Inflammatory macrophage treated with lipopolysaccharide for 1 hour (primary cell): ENCODE measurements at regions not wholly inside any gene's neighbourhood (a gene's known extent, or its start where the extent isn't known, plus 50 kb on each side); places are given as distances from the start of the nearest gene placed in this dataset.

Source experiments
- DNase-seq, 2 donors: peaks; one replicate each; pipeline ENCODE4 v3.0.0-alpha.2; 2020 to 2022

DNA sequence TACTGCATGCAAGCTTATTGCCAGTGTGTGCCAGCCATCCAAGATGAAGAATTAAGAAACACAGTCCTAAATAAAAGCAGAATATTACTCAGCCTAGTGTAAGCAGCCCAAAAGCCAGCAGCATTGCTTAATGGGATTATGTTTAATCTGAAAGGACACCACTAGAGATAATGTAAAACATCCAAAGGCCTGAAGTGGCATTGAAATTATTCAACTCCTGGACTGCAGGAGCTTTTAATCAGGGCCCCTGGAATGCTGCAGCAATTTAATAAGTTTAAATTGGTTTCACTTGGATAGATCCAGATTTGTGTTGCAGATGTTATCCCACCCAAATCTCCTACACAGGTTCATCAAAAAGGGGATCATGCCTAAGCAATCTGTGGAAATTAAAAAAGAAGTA is 193.0 kb downstream of the C12orf50 start:
- no peak for DNase-seq

DNA sequence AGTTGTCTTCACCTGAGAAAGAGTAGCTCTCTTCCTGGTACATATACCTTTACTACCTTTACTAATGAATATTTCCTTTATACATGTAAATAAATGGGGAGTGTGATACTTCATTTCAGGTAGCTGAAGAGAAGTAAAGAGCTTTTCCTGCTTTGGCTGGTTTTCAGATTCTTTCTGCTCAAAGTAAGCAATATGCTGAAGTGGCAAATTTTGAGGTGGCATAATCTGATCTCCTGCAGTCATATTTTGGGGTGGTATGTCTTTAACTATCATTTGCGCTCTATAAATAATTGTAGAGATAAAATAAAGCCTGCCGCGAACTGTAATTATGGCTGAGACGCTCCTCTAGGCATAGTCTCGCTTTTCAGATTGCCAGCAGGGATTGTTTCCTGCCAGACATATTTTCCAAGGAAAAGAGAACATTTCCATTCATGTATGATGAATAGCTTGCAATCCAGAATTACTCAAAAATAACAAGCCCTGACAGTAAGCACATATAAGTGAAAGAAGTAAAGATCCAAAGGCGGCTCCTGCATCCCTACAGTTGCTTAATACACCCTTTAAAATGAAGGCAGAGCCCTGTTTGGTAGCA is 200.7 kb downstream of the C12orf50 start:
- no peak for DNase-seq

DNA sequence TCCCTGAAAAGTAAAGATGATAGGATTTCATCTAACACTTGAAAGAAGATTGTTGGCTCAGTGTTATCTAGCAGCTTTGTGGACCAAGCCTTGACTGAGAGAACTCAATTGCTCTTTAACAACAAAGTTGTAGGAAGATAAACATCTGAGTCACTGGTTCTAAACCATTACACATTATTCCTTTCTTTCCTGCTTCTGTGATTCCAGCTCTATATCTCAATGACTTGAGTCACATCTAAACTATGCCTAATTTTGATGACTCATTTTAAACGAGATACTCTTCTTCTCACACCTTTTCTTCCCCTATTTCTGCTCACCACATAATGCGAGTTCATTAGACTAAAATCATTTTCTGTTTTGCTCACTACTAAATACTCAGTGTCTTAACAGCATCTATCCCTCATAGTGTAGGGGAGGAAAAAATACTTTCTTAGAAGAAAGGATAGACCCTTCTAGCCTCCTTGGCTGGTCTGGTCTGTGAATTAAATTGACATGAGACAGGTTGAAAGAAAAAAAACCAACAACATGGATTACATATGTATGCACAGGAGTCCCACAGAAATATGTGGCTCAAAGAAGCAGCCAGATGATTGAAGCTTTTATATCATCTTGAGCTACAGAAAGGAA is 201.4 kb downstream of the C12orf50 start:
- no peak for DNase-seq

DNA sequence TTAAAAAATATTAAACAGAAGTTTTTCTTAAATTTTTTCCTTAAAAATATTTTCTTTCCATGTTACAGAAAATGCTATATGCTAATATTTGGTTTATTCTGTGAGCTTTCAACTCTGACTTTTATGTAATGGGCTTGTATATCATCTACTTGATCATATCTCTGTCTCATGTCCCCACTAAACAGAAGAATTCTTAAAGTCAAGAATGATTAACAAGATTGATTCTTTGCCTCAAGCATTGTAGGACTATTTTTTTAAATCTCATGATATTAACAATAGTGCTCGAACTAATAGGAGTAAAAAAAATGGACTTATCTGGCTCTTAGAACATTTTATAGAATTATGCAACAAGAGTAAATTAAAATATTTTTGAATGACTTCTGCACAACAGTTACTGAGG is 206.3 kb downstream of the C12orf50 start:
- no peak for DNase-seq

DNA sequence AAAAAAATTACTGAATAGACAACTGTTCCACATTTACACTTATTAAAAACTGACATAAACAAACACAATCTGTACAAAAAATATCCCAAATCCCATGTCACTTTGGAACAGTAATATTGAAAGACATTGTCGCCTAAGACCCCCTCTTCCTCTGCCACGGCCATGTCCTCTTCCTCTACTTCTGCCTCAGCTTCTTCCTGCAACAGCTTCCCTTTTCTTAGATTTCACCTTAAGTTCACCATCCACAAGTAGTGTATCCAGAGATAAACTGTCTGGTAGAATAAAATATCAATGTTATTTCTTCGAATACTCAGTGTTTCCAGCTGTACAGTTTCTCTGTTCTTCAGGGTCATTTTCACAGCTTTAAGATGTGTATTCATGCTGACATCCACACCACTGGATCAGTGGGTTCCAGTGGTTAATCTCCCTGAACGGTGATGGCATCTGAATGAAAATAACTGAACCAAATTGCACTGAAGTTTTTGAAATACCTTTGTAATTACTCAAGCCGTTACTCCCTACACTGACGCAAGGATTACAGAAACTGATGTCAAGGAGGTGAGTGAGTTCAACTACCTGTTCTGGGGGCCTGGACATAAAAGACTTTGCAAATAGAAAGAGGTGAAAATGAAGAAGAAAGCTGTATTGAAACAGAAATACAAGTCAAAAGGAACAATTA is 208.5 kb downstream of the C12orf50 start:
- no peak for DNase-seq

DNA sequence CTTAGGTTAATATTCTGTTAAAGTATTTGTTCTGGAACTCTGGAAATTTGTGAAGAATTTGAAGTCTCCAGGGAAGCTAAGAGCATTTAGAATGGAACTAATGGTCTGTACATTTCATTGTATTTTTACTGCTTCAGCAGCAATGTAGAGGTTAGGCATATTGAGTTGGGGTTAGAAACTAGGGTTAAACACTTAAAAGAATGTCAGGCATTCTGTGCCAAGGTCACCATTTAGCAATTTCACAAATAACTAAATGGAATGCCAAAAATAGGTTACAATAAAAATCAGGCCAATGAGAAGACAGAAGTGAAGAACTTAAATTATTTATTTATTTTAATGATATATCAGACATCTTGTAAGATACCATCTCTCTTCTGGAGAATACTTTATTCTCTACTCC is 210.8 kb downstream of the C12orf50 start:
- DNase-seq = no peak

DNA sequence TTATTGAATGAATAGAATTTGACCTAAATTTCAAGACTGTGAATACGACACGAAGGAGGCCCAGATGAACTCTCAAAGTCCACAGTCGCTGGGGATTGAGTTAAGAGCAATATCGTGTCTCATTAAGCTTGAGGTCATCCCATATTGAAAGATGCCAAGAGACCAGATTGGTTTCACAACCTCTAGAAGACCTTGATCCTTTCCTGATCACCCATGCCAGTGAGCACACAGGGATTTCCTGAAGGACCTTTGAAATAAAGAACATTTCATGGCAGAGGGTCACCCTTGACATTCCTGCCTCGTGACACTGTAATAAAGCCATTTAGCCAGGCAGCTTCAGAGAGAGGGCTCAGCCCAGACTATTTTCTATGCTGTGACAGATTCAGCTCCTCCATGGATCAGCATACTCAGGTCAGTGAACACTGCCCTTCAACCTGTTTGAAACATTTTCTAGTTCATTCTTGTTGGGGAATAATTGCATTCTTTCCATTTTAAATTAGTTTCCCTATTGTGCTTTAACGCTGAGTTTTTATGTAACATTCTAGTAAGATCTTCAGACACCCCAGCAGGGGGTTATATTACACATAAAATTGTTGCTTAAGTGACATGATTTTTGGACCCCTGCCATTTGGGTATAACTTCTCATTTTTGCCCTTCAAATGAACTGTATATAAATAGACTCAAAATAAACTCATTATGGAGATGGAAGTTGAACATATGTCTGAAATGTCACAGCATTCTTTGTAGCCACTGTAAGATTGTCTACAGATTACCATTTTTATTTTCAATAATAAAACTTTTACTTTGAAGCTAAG is 213.2 kb downstream of the C12orf50 start:
- DNase-seq = no peak

DNA sequence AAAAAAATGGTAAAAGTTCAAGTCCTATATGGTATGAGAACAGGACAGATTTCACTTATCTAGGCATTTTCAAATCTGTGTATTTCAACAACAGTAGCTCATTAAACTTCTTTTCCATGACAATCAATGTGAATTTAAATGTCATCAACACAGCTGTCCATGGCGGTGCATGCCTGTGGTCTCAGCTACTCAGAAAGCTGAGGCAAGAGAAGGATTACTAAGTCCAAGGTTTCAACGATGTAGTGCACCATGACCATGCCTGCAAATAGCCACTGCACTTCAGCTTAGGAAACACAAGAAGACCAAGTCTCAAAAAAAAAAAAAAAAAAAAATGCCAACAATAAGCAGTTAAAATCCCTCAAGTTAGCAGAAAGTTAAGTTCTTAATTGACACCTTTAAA is 214.6 kb downstream of the C12orf50 start:
- no peak for DNase-seq

DNA sequence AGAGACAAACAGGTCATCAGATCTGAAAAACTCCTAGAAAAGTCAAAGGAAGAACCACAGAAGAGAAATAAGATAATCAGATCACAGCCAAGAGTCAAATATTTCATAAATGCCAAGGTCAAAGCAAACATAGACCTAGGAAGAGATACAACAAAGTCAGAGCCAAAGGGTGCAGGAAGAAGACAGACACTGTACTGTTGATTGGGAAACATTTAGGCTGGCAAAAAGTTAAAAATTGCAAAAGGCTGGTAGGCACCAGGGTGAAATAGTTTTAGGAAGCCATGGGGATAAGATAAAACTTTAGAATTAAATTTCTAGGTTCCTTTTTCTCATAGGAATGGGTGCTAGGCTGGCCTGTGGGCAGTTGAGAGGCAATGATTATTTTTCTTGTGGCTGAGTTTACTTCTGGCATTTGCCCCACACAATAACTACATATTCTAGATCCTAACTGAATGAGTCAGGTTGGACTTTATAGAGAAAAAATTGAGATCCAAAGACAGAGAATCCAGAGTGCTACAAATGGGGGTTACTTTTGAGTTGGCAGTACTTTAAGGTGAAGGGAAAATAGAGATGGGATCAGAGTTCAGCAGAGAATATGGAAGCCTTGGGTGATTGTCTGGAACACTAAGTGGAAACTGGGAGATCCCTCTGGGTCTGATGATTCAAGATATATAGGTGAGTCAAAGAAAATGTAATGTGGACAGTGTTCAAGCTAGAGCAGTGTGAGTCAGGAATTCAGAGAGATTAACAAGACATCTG is 215.5 kb downstream of the C12orf50 start:
- no peak for DNase-seq

DNA sequence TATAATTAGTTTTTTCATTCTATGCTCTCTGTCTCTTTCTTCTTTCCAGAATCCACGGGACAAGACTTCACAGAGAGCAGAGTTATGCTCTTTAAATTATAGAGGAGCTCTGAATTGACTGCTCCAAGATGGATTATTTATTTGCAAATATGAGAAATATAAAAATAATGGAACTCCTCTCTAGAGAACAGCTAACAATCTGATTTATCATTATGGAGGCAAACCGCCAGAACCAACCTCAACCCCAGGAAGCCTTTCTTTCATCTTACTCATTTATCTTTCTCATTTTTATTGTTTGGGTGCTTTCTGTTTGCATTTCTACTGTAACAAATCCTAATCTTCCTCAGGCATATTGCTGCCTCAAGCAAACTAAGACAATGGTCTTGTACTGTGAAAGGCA is 216.5 kb downstream of the C12orf50 start:
- DNase-seq = no peak

DNA sequence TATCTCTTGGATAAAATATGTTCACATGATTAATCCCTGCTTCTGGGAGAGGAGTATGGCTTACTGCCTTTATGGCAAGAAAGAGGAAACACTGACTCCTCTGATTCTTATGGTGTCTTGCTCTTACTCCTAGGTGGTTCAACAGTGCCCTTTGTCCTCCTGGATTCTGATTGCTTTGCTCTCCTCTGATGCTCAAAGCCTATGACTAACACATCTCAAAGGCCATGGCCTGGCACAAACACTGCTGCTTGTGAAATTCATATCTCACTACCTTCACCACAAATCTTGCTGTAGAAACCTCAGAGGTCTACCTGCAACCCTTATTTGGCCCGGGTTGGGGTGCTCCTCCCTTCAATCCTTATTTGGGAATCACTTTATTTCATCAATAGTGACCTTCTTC is 217.2 kb downstream of the C12orf50 start:
- no peak for DNase-seq

DNA sequence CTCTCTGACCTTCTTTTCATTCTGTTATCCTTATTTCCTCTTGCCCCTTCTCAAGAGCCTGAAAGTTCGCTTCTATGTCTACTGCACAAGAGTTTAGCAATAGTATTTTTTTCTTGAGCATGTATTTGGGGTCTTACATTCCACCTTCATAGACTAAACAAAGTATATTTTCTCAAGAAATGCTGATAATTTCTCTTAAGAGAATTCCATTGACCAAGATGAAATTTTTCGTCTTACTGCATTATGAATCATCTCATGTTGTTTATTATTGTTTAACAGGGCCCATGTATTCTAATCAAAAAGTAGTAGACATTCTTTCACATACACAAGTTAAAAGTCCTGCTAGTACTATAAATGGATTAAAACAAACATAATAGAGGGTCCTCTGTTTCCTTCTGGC is 219.3 kb downstream of the C12orf50 start:
- DNase-seq = no peak

DNA sequence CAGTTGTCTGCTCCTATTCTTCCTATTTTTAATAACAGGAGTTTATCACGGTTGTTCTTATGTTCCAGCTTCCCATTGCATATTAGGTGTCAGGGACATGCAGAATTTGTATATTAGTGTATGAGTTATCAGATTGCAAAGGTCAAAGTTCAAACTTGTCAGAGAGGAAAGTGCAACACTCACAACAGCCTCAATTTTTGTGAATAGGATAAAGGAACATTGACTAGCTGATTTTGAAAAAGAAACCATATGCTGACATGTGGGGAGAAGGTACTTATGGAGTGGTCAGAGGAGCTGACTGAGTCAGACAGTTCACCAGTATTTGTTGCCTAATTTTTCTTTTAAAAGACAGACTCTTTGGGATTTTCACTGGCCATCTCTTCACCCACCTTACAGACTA is 222.1 kb downstream of the C12orf50 start:
- no peak for DNase-seq

DNA sequence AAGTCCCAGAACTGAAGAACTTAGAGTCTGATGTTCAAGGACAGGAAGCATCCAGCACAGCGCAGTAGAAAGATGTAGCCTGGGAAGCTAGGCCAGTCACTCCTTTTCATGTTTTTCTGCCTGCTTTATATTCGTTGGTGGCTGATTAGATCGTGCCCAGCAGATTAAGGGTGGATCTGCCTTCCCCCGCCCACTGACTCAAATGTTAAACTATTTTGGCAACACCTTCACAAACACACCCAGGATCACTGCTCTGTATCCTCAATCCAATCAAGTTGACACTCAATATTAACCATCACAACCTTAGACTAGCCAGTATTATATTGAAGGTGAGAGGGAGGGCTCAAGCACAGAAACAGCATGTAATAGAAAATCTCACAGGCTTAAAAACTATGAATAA is 222.9 kb downstream of the C12orf50 start:
- no peak for DNase-seq

DNA sequence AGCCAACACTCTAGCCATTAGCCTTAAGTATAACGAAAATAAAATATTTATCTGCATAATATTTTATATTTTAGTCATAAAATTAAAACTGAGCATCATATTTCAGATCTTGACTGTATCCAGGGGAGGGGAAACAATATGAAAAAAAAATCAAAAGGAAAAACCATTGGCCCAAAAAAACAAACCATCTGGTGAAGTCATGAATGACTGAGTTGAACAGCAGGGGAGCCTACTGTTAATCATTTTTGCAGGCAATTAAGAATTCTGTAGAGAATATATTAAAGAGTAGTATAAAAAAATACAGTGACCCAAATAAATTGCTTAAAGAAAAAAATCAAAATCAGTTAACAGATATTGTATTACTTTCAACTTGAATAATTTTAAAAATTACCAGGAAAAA is 224.8 kb downstream of the C12orf50 start:
- no peak for DNase-seq

DNA sequence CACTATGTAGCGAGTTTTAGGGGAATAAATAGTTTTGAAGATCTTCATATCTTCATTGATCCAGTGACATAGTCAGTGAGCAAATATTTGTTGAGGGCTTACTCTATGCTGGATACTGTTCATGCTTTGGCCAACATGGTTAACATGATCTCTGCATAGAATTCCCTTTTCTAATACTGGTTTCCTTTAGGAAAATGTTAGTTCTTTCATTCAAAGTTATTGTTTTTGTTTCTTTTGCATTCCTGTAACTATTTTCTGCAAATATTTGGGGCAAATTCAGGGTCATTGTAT is 226.5 kb downstream of the C12orf50 start:
- DNase-seq = no peak

DNA sequence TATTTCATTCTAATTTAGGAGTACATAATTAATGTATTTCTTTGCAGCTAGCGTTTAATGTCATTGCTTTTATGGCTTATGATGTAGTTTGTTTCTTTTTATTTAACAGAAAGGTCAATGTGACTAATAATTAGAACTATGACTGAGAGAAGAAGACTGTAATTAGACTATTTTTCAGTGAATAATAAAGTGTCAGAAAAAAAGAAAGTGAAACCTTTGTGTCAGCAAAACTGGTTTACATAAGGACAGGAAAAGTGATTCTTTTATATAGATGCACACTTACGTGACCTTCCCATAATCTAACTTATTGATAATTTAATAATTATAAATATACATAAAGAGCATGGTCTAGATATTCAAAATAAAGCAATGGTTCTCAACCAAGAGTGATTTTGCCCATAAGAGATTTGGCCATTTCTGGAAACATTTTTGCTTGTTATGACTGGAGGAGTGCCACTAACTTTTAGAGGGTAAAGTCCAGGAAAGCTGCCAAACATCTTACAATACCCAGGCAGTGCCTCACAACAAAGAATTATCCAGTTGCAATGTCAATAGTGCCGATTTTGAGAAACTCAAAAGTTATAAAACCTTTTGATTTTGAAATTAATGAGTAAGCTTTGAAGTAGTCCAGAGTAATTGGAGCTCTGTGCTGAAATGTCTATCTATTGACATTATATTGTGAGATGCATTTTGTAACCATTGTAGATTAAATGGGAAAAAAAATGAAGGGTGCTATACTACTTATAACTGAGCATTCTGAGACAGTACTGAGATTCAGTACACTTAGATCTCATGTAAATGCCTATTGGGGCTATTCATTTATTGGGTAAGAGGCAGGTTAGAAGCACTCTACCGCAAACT is 227.1 kb downstream of the C12orf50 start:
- DNase-seq = no peak

DNA sequence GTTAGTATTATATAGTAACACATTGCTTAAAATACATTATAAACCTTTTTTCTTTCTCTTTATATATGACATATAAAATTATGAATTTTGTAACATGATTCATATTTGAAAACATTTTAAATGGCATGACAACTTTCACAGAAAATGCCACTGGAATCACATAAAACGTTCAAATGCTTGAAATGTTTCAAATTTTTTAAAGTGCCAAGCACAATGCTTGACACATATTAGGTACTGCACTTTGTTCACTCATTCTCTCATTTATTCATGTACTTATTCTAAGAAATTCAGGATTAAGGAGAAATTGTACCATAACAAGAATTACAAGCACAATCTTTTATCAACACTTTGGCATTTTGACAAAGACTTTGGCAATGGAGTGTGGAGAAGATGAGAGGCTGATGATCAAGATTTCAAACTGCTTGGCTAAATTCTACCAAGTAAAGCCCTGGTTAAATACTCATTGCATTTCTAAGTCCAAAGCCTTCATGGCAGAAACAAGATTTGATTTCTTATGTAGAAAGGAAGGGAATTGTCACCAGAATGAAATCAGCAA is 232.2 kb downstream of the C12orf50 start:
- DNase-seq = no peak

DNA sequence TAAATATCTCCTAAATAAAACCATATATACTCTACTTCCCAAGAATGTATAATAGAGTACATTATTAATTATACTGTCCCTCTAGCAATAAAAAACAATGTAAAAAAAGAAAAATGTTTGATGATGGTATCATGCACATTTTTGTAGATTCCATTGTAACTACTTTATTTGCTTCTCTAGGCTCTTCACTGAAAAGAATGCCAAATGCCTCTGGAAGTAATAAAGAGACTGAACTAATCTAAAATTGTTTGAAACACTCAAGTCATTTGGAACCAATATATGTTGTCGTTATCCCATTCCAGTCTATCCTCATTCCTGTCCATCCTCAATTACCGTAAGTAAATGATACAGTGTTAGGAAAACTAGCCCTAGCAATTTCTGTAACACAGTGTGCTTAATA is 233.6 kb downstream of the C12orf50 start:
- DNase-seq = no peak

DNA sequence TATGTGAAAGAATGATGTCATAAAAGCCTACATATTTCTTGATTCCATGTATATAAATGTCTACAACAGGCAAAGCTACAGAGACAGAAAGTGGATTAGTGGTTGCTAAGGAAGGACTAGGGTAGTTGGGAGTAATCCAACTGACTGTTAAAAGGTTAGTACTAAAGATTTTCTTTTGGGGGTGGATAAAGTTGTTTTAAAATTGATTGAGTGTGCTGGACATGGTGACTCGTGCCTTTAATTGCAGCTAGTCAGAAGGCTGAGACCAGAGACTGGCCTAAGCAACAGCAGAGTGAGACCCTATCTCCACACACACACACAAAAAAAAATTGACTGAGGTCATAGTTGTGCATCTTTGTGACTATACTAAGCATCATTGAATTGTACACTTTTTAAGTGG is 234.3 kb downstream of the C12orf50 start:
- DNase-seq = no peak

DNA sequence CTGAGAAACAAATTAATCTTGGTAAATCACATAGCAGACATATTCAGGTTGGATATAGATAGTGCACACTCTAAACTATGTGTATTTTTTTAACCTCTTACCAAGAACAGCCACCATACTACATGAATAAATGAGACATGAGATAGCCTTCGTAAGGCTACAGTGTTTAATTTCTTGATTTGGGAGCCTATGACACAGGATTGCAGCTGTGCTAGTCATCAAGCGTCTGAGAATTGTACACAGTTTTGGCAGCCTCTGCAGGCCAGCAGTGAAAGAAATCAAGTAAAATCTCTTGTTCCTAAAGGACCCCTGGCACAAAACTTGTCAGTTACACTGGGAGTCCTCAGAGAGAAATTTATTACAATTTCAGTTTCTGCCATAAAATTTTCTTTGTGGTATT is 236.1 kb downstream of the C12orf50 start:
- DNase-seq = no peak

DNA sequence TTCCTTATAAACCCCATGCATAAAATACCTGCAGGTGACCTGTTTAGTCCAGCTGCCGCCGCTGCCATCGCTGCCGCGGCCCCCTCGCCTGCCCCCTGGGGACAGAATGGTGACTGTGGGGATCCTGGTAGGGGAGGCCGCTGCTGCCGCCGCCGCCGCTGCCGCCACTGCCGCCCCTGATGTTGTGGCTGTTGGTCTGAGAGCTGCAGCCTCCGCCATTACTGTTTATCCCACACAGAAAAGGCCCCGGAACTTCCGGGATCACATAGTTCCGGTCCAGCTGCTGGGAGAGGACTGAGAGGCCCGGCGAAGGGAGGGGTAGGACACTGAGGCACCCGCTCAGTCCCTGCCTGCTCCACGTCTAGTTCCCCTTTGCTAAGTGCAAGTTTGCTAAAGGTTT is 244.9 kb downstream of the C12orf50 start:
- DNase-seq = no peak
